Osteocyte (in vitro differentiated cells): ENCODE measurements at regions not wholly inside any gene's neighbourhood (a gene's known extent, or its start where the extent isn't known, plus 50 kb on each side); places are given as distances from the start of the nearest gene placed in this dataset.

Experiments
- DNase-seq: peaks from one replicate; pipeline ENCODE4 v3.0.0; 2021; ENCODE audit warnings: mixed read lengths; ENCODE audit not compliant: unreplicated experiment; ENCODE audit errors: extremely low spot score
- H3K27ac Mint-ChIP-seq: one replicate; pipeline ENCODE4 v1.8.0; 2021; ENCODE audit warnings: mild to moderate bottlenecking, mixed read lengths; ENCODE audit not compliant: unreplicated experiment
- H3K27me3 Mint-ChIP-seq: one replicate; pipeline ENCODE4 v1.8.0; 2021; ENCODE audit warnings: mixed read lengths; ENCODE audit not compliant: unreplicated experiment
- H3K36me3 Mint-ChIP-seq: one replicate; pipeline ENCODE4 v1.8.0; 2021; ENCODE audit warnings: mixed read lengths; ENCODE audit not compliant: unreplicated experiment
- H3K4me1 Mint-ChIP-seq: one replicate; pipeline ENCODE4 v1.8.0; 2021; ENCODE audit warnings: mixed read lengths; ENCODE audit not compliant: unreplicated experiment
- H3K4me3 Mint-ChIP-seq: one replicate; pipeline ENCODE4 v1.8.0; 2021; ENCODE audit warnings: mild to moderate bottlenecking, moderate library complexity, mixed read lengths; ENCODE audit not compliant: unreplicated experiment
- H3K9me3 Mint-ChIP-seq: one replicate; pipeline ENCODE4 v1.8.0; 2021; ENCODE audit warnings: mixed read lengths; ENCODE audit not compliant: unreplicated experiment
- TF ChIP-seq, protein P1 (sequence below): fragments of 200-600 bp; sonication (generic); IDR thresholded peaks from 2 replicates; pipeline ENCODE4 v1.5.0; 2021; ENCODE audit warnings: antibody characterized with exemption, mild to moderate bottlenecking, moderate library complexity

DNA sequence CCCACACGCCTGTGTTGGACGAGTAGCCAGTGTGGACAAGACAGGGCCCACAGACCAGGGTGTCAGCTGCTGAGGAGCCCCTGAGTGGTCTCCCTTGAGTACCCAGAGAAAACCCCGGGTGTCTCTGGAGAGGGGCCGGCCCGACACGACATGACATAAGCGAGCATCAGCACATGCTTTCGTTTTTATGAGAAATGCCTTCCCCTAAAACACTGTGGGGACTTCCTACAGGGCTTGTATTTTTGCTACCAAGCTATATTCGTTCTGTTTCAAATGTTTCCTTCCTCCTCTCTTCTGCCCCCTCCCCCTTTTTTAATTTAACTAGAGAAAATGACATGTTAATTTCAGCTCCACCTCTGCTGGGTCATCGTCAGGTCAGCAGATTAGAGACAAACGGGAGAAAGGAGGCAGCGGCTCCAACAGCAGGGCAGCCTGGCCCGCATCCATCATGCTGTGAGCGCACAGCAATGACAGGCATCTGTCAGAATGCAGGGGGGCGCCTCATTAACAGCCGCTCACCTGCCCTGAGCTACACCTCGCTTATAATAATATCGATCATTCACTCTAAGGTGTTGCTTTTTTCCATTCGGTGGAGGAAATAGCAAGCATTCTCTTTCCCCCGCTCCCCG lies 286.2 kb downstream of the ZNF516 start:
- Mint-ChIP-seq H3K4me3 (no peak overlapping the region), H3K27ac (no peak overlapping the region), H3K36me3 (no peaks in the 10 kb centered on the region), H3K9me3 (peaks cover 5% of the 10 kb centered on the region), H3K27me3 (no peaks in the 10 kb centered on the region), H3K4me1 (no peaks in the 10 kb centered on the region)
- DNase-seq: no peak
- TF ChIP-seq, protein P1, sequence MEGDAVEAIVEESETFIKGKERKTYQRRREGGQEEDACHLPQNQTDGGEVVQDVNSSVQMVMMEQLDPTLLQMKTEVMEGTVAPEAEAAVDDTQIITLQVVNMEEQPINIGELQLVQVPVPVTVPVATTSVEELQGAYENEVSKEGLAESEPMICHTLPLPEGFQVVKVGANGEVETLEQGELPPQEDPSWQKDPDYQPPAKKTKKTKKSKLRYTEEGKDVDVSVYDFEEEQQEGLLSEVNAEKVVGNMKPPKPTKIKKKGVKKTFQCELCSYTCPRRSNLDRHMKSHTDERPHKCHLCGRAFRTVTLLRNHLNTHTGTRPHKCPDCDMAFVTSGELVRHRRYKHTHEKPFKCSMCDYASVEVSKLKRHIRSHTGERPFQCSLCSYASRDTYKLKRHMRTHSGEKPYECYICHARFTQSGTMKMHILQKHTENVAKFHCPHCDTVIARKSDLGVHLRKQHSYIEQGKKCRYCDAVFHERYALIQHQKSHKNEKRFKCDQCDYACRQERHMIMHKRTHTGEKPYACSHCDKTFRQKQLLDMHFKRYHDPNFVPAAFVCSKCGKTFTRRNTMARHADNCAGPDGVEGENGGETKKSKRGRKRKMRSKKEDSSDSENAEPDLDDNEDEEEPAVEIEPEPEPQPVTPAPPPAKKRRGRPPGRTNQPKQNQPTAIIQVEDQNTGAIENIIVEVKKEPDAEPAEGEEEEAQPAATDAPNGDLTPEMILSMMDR: no peak

DNA sequence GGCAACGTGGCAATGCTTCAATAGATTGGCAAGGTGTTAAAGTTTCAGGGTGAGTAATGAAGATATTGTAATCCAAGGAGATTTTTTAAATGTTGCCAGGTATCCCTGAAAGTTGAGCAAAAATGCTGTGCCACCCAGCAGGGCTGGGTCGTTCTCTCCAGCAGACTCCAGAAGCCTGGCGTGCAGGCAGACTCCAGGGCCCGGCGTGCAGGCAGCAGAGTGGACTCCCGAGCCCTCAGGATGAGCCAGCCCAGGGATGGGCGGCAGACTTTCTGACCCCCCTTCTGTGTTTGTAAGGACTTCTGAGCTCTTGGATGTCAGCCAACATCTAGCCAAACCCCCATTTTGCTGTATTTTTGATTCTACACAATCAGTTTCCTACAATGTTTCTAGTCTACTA lies 289.1 kb downstream of the ZNF516 start:
- Mint-ChIP-seq H3K9me3 (peaks cover 13% of the 10 kb centered on the region), H3K27me3 (no peaks in the 10 kb centered on the region), H3K36me3 (no peaks in the 10 kb centered on the region), H3K27ac (no peak overlapping the region), H3K4me3 (no peak overlapping the region), H3K4me1 (no peaks in the 10 kb centered on the region)
- TF ChIP-seq, protein P1: no peak
- DNase-seq: no peak

DNA sequence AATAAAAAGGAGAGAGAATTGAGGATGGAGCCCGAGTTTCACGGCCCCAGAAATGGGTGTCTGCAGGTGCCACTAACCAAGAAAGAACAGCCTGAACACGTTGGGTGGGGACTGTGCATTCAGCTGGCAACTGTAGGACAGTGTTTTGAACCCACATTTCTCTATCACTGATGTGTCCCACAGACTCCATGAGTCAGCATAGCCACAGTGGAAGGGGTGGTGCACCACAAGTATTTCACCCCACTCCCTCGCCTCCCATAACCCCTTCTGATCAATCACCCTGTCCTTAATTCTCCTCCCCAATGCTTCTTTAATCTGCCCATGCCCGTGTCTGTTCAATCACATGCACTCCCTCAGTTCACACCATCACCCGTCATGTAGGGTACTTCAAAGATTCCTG lies 291.5 kb downstream of the ZNF516 start:
- DNase-seq: no peak
- Mint-ChIP-seq H3K4me3 (no peak overlapping the region), H3K27me3 (no peaks in the 10 kb centered on the region), H3K27ac (no peak overlapping the region), H3K4me1 (no peaks in the 10 kb centered on the region), H3K36me3 (no peaks in the 10 kb centered on the region), H3K9me3 (peaks cover 13% of the 10 kb centered on the region)
- TF ChIP-seq, protein P1: no peak

DNA sequence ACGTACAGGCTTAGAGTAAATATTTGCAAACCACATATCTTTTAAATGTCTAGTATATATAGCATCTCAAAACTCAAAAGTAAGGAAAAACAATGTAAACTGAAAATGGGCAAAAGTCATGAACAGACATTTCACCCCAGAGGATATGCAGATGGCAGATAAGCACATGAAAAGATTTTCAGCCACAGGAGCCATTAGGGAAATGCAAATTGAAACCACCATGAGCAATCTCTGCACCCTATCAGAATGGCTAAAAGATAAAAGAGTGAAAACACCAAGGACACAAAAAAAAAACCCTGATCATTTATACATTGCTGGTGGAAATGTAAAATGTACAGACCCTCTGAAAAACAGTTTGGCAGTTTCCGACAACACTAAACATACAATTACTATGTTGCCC lies 292.7 kb downstream of the ZNF516 start:
- Mint-ChIP-seq H3K4me3 (no peak overlapping the region), H3K4me1 (no peaks in the 10 kb centered on the region), H3K27me3 (no peaks in the 10 kb centered on the region), H3K36me3 (no peaks in the 10 kb centered on the region), H3K9me3 (peaks cover 13% of the 10 kb centered on the region), H3K27ac (no peak overlapping the region)
- TF ChIP-seq, protein P1: no peak
- no peak for DNase-seq

DNA sequence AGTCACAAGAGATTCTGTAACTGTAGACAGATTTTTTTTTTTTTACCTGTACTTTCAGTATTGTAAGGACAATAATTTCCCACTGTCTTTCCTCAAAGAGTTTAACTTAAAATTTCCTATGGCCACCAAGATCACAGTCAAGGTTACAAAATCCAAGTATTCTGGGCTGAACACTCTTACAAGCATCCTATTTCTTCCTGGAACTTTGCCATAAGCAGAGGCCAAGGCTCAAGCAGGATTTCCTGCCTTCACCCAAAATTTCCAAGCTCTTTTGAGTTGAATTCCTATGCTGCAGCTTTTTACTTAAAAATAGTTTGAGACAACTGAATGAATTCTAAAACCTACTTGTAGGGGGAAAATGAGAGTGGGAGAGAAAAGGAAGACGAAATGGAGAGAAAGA lies 299.4 kb downstream of the ZNF516 start:
- no peak for DNase-seq
- Mint-ChIP-seq H3K9me3 (peaks cover 4% of the 10 kb centered on the region), H3K4me1 (no peaks in the 10 kb centered on the region), H3K4me3 (no peak overlapping the region), H3K27ac (no peak overlapping the region), H3K36me3 (no peaks in the 10 kb centered on the region), H3K27me3 (no peaks in the 10 kb centered on the region)
- TF ChIP-seq, protein P1: no peak
